Activated CD4-positive, alpha-beta T cell treated with anti-CD3 and anti-CD28 coated beads, Interleukin-2, Interleukin-6, amounts not matched to agents 100 ng/mL and 50 ng/mL, durations not matched to agents 16 hours and 8 hours (primary cell): ENCODE measurements at regions not wholly inside any gene's neighbourhood (a gene's known extent, or its start where the extent isn't known, plus 50 kb on each side); places are given as distances from the start of the nearest gene placed in this dataset.
A peak's percentile ranks its signal among the peaks of the same experiment; 100 is the strongest.

Experiments used
- DNase-seq: peaks from one replicate; pipeline ENCODE4 v3.0.0-alpha.2; 2020

DNA sequence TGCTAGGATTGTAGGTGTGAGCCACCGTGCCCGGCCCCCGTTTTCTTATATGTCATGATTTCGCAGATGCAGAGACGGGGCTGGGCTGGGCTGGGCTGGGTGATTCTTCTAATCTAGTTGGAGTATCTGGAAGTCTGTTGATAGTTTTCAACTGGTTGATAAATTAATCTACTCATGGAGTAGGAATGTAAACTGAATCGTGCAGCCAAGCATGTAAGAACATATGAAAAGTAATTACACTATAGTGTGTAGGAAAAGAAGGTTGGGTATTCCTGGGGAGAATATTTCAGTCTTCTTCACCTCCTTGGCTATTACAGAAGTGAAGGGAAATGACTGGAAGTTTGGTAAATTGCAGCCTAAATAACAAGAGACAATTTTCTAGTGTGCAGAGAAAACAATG, 82.6 kb upstream of the MAGI1 start:
- no peak for DNase-seq

DNA sequence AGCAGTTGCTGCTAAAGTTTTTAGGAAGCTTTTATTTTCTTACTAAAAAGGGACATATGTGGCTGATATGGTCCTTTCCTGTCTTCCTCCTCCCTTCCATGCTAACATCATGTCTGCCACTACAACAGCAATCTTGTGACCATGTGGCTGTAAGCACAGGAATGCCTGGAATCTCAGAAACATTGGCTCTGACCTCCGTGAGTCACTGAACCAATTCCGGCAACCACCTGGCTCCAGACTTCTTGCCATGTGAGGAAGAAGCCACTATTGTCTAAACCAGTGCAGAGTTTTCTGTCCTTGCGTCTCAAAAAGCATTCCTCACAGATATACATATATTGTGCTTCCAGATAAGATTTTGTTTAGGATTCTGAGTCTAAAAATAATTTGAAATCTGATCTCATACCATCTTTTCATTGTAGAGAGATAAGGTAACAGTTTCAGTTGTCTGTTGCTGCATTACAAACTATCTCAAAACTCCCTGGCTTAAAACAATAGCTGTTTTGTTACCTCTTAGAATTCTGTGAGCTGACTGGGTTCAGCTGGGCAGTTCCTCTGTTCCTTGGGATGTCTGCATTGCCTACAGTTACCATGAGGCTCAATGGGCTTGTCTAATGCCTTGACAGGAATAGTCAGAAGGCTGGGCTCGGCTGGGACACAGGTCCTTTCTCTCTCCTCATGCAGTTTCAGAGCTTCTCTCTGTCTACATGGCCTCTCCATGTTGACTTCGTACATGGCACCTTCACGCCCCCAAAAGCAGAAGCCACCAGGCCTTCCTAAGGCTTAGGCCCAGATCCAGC, 77.3 kb upstream of the MAGI1 start:
- no peak for DNase-seq

DNA sequence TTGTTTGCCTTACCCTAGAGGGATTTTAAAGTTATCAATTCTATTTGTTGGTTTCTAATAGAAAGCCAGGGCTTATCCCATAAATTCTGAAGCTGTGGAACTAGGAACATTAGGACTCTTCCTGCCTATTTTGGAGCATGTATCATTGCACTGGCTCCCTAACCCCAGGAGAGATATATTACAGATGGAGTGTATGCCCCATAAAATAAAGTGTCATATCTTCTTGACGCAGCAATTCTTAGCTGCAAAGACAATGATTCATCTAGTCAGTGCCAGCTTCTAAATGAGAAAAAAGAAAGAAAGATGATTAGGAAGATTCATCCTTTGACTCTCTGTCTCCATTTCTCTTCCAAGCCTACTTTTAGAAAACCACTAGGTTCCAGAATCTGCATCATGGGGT, 74.8 kb upstream of the MAGI1 start:
- no peak for DNase-seq

DNA sequence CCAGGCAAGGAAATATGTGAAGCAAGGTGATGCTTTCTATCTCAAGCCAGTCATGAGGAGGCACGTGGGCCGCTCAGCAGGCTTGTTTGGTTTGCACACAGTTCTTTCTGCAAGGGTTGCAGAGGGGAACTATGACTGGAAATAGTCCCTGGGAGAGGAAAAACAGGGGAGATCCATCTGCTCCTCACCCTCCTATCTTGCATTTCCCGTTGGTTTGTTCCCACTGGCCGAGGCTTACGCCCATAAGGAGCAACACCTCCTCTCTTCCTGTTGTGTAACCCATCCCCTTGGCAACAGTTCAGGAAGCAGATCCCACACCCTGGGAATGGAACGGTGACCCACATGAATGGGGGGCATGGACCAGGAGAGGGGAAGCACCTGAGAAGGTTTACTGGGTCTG, 72.1 kb upstream of the MAGI1 start:
- DNase-seq: no peak

DNA sequence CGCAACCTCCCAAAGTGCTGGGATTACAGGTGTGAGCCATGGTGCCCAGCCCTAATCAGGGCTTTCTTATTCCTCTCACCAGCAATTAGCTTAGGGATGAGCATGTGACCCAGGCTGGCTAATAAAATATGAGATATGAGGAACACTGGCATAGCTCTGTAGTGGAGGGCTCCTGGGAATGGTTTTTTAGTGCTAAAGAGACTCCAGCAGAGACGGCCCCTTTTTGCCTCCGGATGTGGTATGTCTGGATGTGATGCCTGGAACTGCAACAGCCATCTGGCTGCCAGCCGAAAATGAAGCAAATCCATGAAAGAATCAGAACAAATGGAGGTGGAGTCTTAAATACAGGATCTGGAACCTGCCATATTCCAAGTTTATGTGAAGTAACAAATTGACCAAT, 69.1 kb upstream of the MAGI1 start:
- no peak for DNase-seq

DNA sequence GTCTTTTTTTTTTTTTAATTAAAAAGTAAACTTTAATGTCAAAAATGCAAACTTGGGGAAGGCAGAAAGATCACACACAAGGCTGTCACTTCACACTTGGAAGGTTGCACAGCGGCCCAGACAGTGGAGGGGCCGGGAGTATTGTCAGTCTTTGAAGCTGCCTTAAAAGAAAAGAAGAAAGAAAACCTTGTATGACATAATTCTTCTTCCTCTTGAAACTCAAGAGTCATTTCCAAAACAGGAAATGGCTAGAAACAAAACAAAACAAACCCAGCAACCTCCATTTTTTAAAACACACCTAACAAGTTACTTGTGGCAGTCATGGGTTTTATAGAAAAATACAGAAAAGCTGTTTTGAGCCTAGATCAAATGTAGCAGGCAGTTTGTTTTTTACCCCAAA, 68.1 kb upstream of the MAGI1 start:
- peak; percentile 25 for DNase-seq

DNA sequence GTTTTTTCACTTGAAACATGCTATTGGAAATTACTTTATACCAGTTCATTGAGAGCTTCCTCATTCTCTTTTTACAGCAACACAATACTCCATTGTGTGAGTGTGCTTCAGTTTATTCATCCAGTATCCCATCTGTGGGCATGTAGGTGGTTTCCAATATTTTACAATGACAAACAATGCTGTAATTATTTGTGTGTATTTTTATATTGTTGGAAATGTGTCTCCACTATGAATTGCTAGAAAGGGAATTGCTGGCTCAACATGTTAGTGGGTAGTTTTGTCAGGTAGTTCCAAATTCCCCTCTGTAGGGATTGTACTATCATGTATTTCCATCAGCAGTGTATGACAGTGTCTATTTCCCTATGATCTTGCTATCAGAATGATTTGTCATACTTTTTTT, 65.8 kb upstream of the MAGI1 start:
- DNase-seq: no peak

DNA sequence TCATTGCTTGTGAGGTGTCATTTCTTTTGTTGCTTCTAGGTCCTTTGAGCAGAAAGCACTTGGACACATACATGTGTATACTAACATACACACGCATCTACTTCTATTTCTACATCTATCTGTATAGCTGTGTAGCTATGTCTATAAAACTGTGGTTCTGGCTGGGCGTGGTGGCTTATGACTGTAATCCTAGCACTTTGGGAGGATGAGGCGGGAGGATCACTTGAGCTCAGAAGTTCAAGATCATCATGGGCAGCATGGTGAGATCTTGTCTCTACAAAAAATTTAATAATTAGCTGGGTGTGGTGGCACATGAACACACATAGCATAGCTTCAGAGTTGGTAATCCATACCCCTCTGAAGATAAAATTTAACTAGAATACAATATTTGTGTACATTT, 65.0 kb upstream of the MAGI1 start:
- DNase-seq: no peak

DNA sequence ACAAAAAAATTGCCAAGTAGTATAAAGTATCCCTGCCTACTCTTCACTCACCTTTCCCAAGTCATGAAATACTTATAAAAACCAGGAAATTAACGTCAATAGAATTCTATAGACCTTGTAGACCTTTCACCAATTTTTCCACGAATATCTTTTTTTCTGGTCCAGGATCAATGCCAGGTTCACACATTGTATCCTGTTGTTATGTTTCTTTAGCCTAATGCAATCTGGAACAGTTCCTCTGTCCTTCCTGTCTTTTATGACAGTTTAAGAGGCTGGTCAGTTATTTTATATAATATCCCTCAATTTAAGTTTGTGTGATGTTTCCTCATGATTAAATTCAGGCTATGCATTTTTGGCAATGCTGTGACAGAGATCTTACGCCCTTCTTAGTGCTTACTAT, 63.2 kb upstream of the MAGI1 start:
- DNase-seq: no peak

DNA sequence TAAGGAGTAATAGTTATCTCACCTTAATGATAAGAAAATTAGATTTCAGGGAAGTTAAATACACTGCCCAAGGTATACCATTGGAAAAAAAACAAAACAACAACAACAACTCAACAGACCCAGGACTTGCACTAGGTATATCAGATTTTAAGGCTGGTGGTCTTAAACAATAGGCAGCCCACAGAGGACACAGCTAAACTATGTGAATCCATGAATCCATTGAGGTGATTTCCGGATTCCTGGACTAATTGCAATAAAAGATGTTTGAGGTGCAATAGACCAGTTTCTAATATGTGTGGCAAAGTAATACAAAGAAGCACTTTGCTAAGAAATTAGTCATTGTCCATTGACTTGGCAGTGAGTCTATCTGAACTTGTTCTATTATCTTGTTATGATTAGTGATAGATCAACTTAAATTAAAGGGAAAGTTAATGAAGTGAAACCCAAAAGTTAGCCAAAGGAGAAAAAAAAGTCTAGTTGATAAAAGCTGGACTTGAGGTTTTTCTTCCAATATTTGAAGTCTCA, 60.9 kb upstream of the MAGI1 start:
- no peak for DNase-seq

DNA sequence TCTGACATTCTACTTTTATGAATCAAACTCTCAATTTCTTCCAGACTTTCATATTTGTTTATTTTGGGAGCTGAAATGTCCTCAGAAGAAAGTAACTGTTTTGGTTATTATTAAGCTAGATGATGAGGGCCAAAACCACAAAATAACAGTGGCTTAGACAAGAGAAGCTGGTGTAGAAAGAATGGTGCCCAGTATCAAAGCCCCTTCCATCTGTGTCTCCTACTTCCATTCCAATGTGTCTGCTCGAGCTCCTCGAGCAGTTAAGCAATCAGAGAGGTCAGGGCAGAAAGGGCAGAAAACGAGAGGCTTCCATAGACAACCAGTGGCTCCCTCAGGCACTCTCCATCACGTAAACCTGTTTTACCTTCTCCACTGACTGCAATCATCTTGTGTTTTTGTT, 59.7 kb upstream of the MAGI1 start:
- no peak for DNase-seq

DNA sequence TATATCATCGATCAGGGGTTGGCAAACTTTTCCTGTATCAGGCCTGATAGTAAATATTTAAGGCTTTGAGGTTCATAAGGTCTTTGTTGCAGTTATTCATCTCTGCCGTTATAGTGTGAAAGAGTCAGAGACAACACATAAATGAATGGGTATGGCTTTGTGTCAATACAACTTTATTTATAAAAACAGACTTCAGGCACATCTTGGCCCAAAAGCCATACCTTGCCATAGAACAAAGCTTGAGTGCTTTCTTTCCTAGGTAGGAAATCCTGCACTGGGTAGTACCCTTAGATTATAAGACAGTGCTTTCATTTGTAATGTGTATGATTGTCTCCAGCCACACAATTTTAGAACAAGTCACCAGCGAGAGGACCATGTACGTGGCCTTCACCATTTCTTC, 58.9 kb upstream of the MAGI1 start:
- DNase-seq: no peak

DNA sequence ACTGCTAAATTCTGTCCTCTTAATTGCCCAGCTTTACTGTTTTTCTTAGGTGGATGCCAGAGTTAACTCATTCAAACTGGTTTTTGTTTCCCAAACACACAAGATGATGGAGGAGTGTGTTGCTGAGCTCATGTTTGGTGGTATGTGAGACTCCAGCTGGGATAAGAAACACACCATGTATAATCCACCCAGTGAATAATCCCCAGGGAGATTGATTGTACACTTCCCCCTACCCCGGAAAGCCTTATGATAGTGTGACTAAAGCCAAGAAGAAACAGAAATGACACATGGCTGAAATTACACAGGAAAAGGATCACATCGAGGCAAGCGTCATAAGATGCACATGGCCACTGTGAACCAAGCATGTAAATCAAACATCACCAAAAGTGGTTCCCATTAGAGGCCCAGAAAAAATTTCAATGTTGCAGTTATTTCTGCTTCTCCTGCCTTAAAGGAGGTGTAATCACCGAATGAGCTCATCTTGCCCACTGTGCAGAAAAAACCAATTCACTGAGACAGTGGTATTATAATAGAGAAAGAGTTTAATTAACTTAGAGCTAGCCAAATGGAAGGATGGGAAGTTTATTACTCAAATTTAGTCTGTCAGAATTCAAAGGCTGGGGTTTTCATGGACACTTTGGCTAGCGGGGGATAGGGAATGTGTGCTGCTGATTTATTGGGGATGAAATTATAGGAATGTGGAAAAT, 56.7 kb upstream of the MAGI1 start:
- DNase-seq: no peak

DNA sequence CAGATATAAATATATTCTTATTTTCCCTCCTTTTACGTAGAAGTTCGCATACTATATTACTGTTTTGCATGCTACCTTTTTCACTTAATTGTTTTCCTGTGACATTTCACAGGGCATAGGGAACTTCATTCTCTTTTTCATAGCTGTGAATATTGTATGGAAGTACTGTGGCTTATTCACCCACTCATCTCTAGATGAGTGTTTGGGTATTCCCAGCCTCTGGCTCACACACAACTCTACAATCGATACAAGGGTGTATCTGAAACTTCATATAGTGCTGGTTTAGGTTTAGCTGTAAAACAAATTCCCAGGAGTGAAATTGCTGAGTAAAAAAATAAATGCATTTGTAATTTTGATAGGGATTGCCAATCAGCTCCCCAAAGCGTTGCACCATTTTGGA, 55.3 kb upstream of the MAGI1 start:
- no peak for DNase-seq

DNA sequence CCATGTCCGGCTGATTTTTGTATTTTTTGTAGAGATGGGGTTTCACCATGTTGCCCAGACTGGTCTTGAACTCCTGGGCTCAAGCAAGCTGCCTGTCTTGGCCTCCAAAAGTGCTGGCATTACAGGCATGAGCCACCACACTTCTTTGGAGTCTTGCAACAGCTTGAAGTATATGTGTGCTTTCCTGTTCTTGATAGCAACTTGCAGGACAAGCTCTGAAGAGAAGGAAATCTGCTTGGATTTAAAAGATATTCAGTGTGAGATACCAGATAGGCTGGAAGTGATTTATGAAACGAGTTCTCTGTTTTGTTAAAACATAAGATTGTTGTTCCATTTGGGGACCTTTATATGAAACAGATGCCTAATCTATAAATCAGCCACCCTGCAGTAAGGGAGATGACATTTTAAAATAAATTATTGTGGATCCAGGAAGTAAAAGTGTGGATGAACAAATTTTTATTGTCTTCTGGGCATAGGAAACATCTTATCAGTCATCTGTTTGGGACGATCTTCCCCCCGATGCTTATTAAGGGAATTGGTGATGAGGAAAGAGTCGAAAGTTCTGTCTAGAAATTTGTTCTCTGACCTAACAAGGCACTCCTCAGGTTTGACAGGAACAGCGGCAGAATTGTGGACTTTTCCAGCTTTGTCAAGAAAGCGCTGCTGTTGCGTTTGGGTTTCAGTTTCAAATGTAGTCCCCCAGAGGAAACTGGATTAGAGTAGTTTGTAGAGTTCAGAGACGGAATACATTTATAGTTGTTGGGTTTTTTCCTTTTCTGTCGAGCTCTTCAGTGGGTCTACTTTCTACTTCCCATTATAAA, 53.7 kb upstream of the MAGI1 start:
- DNase-seq: no peak
